OCI-LY1 (cell line): ENCODE measurements at regions not wholly inside any gene's neighbourhood (a gene's known extent, or its start where the extent isn't known, plus 50 kb on each side); places are given as distances from the start of the nearest gene placed in this dataset.

Experiments
- H2AFZ ChIP-seq: fragments of 200-600 bp; sonication (generic), shearing (Covaris generic); 2 replicates; pipeline ENCODE4 v1.6.0; 2014; ENCODE audit warnings: antibody characterized with exemption, mild to moderate bottlenecking, low read length
- H3F3A ChIP-seq: fragments of 200-600 bp; sonication (generic), shearing (Covaris generic); 2 replicates; pipeline ENCODE4 v1.6.0; 2014; ENCODE audit warnings: mild to moderate bottlenecking, antibody characterized with exemption, low read length, moderate library complexity; ENCODE audit not compliant: insufficient read depth
- H3K27ac ChIP-seq: fragments of 200-600 bp; sonication (generic); 2 replicates; pipeline ENCODE4 v1.5.1; 2014; ENCODE audit warnings: low read length, mixed run types, mild to moderate bottlenecking, low read depth; ENCODE audit not compliant: poor library complexity, severe bottlenecking
- H3K27me3 ChIP-seq: fragments of 200-600 bp; sonication (generic); 2 replicates; pipeline ENCODE4 v1.6.0; 2014; ENCODE audit warnings: antibody characterized with exemption, mild to moderate bottlenecking, low read length, moderate library complexity; ENCODE audit not compliant: insufficient read depth
- H3K36me3 ChIP-seq: fragments of 200-600 bp; sonication (generic); 2 replicates; pipeline ENCODE4 v1.6.1; 2014; ENCODE audit warnings: mild to moderate bottlenecking, antibody characterized with exemption, low read length, moderate library complexity, mixed read lengths; ENCODE audit not compliant: insufficient read depth
- H3K4me1 ChIP-seq: fragments of 200-600 bp; sonication (generic); 2 replicates; pipeline ENCODE4 v1.5.1; 2014; ENCODE audit warnings: mild to moderate bottlenecking, low read length, moderate library complexity; ENCODE audit not compliant: insufficient read depth, severe bottlenecking
- H3K4me2 ChIP-seq: fragments of 200-600 bp; sonication (generic), shearing (Covaris generic); 2 replicates; pipeline ENCODE4 v1.6.1; 2014; ENCODE audit warnings: low read length
- H3K4me3 ChIP-seq: fragments of 200-600 bp; sonication (generic); 2 replicates; pipeline ENCODE4 v1.5.1; 2014; ENCODE audit warnings: low read length, low read depth, mild to moderate bottlenecking, mixed read lengths; ENCODE audit not compliant: poor library complexity, severe bottlenecking
- H3K79me2 ChIP-seq: fragments of 200-600 bp; shearing (Covaris generic); 2 replicates; pipeline ENCODE4 v1.6.1; 2016; ENCODE audit warnings: mixed run types, low read length, mixed read lengths; ENCODE audit not compliant: insufficient read depth
- H3K9ac ChIP-seq: fragments of 200-600 bp; sonication (generic), shearing (Covaris generic); 2 replicates; pipeline ENCODE4 v1.6.1; 2014; ENCODE audit warnings: mild to moderate bottlenecking, low read length, mixed read lengths
- H3K9me2 ChIP-seq: fragments of 200-600 bp; sonication (generic), shearing (Covaris generic); 2 replicates; pipeline ENCODE4 v1.6.1; 2014; ENCODE audit warnings: low read depth, mild to moderate bottlenecking, low read length, mixed read lengths
- H3K9me3 ChIP-seq: fragments of 200-600 bp; shearing (Covaris generic); 2 replicates; pipeline ENCODE4 v1.6.1; 2014; ENCODE audit warnings: low read length, mixed read lengths
- H4K20me1 ChIP-seq: fragments of 200-600 bp; sonication (generic), shearing (Covaris generic); 2 replicates; pipeline ENCODE4 v1.6.0; 2016; ENCODE audit warnings: mild to moderate bottlenecking, low read length; ENCODE audit not compliant: insufficient read depth
- EZH2 ChIP-seq: fragments of 200-600 bp; sonication (generic), shearing (Covaris generic); IDR thresholded peaks from 2 replicates; pipeline ENCODE4 v1.8.0; 2017; ENCODE audit warnings: borderline replicate concordance, mixed run types, mild to moderate bottlenecking, antibody characterized with exemption, low read length, moderate library complexity, mixed read lengths
- TF ChIP-seq, protein P1 (sequence below): fragments of 200-600 bp; sonication (generic), shearing (Covaris generic); IDR thresholded peaks from 2 replicates; pipeline ENCODE4 v1.5.1; 2017; ENCODE audit warnings: mild to moderate bottlenecking, antibody characterized with exemption, low read length, moderate library complexity, mixed read lengths

DNA sequence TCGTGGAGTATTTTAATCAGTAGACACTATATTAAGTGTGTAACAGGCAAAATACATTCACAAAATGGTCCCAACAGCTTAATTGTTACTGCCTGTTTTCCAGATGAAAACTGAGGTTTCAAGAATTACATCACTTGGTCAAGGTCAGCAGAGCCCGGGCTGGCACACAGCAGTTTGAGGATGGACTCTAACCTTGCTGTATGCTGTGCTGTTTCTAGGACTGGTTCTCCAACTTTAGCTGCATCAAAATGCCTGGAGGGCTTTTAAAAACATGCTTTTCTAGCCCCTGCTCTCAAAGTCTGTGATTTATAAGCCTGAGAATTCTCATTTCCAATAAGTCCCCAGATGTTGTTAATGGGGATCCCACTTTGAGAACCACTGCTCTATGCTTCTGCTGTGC is 247.1 kb upstream of the FZD8 start:
- no peaks in the 10 kb centered on the region for H3K9me2 ChIP-seq
- no peaks in the 10 kb centered on the region for H3F3A ChIP-seq
- no peaks in the 10 kb centered on the region for H3K27me3 ChIP-seq
- H3K36me3 ChIP-seq, result no peaks in the 10 kb centered on the region
- no peak overlapping the region for H2AFZ ChIP-seq
- no peak overlapping the region for H3K4me3 ChIP-seq
- H3K4me1 ChIP-seq, result no peaks in the 10 kb centered on the region
- H3K27ac ChIP-seq, result no peak overlapping the region
- TF ChIP-seq EZH2, result no peak
- TF ChIP-seq, protein P1, sequence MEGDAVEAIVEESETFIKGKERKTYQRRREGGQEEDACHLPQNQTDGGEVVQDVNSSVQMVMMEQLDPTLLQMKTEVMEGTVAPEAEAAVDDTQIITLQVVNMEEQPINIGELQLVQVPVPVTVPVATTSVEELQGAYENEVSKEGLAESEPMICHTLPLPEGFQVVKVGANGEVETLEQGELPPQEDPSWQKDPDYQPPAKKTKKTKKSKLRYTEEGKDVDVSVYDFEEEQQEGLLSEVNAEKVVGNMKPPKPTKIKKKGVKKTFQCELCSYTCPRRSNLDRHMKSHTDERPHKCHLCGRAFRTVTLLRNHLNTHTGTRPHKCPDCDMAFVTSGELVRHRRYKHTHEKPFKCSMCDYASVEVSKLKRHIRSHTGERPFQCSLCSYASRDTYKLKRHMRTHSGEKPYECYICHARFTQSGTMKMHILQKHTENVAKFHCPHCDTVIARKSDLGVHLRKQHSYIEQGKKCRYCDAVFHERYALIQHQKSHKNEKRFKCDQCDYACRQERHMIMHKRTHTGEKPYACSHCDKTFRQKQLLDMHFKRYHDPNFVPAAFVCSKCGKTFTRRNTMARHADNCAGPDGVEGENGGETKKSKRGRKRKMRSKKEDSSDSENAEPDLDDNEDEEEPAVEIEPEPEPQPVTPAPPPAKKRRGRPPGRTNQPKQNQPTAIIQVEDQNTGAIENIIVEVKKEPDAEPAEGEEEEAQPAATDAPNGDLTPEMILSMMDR, result no peak
- no peak overlapping the region for H3K4me2 ChIP-seq
- H3K79me2 ChIP-seq, result no peaks in the 10 kb centered on the region
- H3K9ac ChIP-seq, result no peak overlapping the region
- H4K20me1 ChIP-seq, result no peaks in the 10 kb centered on the region
- no peaks in the 10 kb centered on the region for H3K9me3 ChIP-seq

DNA sequence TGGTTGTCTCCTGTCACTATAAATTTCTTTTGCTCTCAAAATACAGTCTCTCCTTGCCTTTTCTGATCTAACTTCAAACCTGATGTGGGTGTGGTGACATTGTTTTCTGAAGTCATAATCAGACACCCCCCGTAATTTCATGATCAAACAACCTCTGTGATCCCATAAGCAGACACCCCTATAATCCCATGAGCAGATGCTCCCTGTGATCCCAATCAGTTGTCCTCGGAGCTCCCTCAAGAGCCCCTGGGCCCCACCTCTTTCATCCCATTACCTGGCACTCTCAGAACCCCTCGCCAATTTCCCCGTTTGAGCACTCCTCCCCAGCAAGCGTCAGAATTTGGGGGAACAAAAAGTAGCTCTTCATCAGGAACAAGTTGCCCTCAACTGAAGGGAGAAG is 246.3 kb upstream of the FZD8 start:
- H3K79me2 ChIP-seq, result no peaks in the 10 kb centered on the region
- H3K4me1 ChIP-seq, result no peaks in the 10 kb centered on the region
- TF ChIP-seq, protein P1, result no peak
- no peak for TF ChIP-seq EZH2
- no peak overlapping the region for H3K4me3 ChIP-seq
- H3K9me3 ChIP-seq, result no peaks in the 10 kb centered on the region
- no peak overlapping the region for H3K4me2 ChIP-seq
- H3K36me3 ChIP-seq, result no peaks in the 10 kb centered on the region
- no peaks in the 10 kb centered on the region for H3K27me3 ChIP-seq
- H4K20me1 ChIP-seq, result no peaks in the 10 kb centered on the region
- no peaks in the 10 kb centered on the region for H3K9me2 ChIP-seq
- no peaks in the 10 kb centered on the region for H3F3A ChIP-seq
- H2AFZ ChIP-seq, result no peak overlapping the region
- H3K9ac ChIP-seq, result no peak overlapping the region
- H3K27ac ChIP-seq, result no peak overlapping the region

DNA sequence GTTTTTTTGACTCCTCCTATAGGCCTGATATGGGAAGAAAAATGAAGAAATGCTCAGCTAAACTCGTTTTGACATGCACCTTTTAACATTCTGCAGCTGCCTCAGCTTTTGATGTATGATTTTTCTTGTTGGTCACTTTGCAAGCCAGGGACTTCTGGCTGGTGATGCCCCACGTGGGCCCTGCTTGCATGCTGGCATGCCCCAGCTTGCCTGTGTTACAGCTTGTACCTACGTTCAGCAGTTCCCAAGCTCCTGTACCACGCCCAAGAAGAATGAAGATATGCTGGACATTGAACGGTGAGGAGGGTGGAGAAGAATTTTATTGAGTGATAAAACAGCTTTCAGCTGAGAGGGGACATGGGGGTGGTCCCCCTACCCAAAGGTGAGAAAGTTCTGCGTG is 245.6 kb upstream of the FZD8 start:
- no peaks in the 10 kb centered on the region for H3K79me2 ChIP-seq
- no peak overlapping the region for H3K4me2 ChIP-seq
- H3K9me2 ChIP-seq, result no peaks in the 10 kb centered on the region
- H3K4me1 ChIP-seq, result no peaks in the 10 kb centered on the region
- TF ChIP-seq EZH2, result no peak
- TF ChIP-seq, protein P1, result no peak
- H4K20me1 ChIP-seq, result no peaks in the 10 kb centered on the region
- H3K4me3 ChIP-seq, result no peak overlapping the region
- no peaks in the 10 kb centered on the region for H3F3A ChIP-seq
- H3K9ac ChIP-seq, result no peak overlapping the region
- no peak overlapping the region for H3K27ac ChIP-seq
- H3K9me3 ChIP-seq, result no peaks in the 10 kb centered on the region
- H3K27me3 ChIP-seq, result no peaks in the 10 kb centered on the region
- H3K36me3 ChIP-seq, result no peaks in the 10 kb centered on the region
- no peak overlapping the region for H2AFZ ChIP-seq
